GM12878 (cell line): ENCODE measurements at regions not wholly inside any gene's neighbourhood (a gene's known extent, or its start where the extent isn't known, plus 50 kb on each side); places are given as distances from the start of the nearest gene placed in this dataset.

Experiments used
- BMI1 ChIP-seq: fragments of 450-650 bp; IDR thresholded peaks from 2 replicates; pipeline ENCODE4 v1.6.1; 2016; ENCODE audit warnings: mild to moderate bottlenecking, moderate library complexity, borderline replicate concordance
- CEBPB ChIP-seq, 2 experiments: fragments of 150-350 bp in 1 of 2; IDR thresholded peaks; 2 replicates each; pipeline ENCODE4 v1.6.1; 2012 to 2014; ENCODE audit warnings: low read depth in 2 of 2, low read length in 2 of 2, borderline replicate concordance in 1 of 2, inconsistent platforms in 1 of 2
- NRF1 ChIP-seq: conservative IDR thresholded peaks from 2 replicates; pipeline ENCODE4 v1.6.1; 2011; ENCODE audit warnings: mild to moderate bottlenecking, low read depth, low read length, improper control_type of control experiment
- POLR2A ChIP-seq: IDR thresholded peaks from 2 replicates; pipeline ENCODE4 v1.6.1; 2011; ENCODE audit warnings: low read depth, mild to moderate bottlenecking, low read length
- REST ChIP-seq: IDR thresholded peaks from 2 replicates; pipeline ENCODE4 v1.6.1; 2012; ENCODE audit warnings: mild to moderate bottlenecking, low read depth, low read length

- no peak for TF ChIP-seq BMI1
- no peak for TF ChIP-seq POLR2A
- no peak for TF ChIP-seq NRF1
- TF ChIP-seq CEBPB (IDR thresholded peaks at IDR 0.05; ENCODE audit: borderline replicate concordance in 1 of 2, low read depth in 2 of 2, low read length in 2 of 2) = no peak
- TF ChIP-seq REST = no peak
These were observed 314.8 kb upstream of the SFSWAP start for GRCh38 chr12:131395971-131396573.
